MM.1S (cell line): ENCODE measurements at regions not wholly inside any gene's neighbourhood (a gene's known extent, or its start where the extent isn't known, plus 50 kb on each side); places are given as distances from the start of the nearest gene placed in this dataset.

Source experiments
- DNase-seq: peaks from one replicate; pipeline ENCODE4 v3.0.0-alpha.2; 2015
- H2AFZ ChIP-seq: fragments of 300-600 bp; sonication (generic); 2 replicates; pipeline ENCODE4 v1.6.0; 2016; ENCODE audit warnings: antibody characterized with exemption, low read length
- H3F3A ChIP-seq: fragments of 300-600 bp; sonication (generic); 2 replicates; pipeline ENCODE4 v1.6.1; 2016; ENCODE audit warnings: mild to moderate bottlenecking, antibody characterized with exemption, low read length, moderate library complexity, mixed read lengths; ENCODE audit not compliant: insufficient read depth
- H3K27ac ChIP-seq: fragments of 300-600 bp; sonication (generic); 2 replicates; pipeline ENCODE4 v1.5.1; 2016; ENCODE audit warnings: mild to moderate bottlenecking, low read length
- H3K27me3 ChIP-seq: fragments of 300-600 bp; sonication (generic); replicated peaks from 2 replicates; pipeline ENCODE4 v1.6.0; 2016; ENCODE audit warnings: low read length; ENCODE audit not compliant: insufficient read depth
- H3K36me3 ChIP-seq: fragments of 300-600 bp; sonication (generic); replicated peaks from 2 replicates; pipeline ENCODE4 v1.6.1; 2016; ENCODE audit warnings: mild to moderate bottlenecking, low read length, mixed read lengths; ENCODE audit not compliant: insufficient read depth
- H3K4me1 ChIP-seq: fragments of 300-600 bp; sonication (generic); 2 replicates; pipeline ENCODE4 v1.6.1; 2016; ENCODE audit warnings: low read length, mixed read lengths
- H3K4me2 ChIP-seq: fragments of 300-600 bp; sonication (generic); 2 replicates; pipeline ENCODE4 v1.6.0; 2016; ENCODE audit warnings: low read depth, low read length
- H3K4me3 ChIP-seq: fragments of 300-600 bp; sonication (generic); 2 replicates; pipeline ENCODE4 v1.5.1; 2016; ENCODE audit warnings: low read length, mixed read lengths
- H3K79me2 ChIP-seq: fragments of 300-600 bp; sonication (generic); 2 replicates; pipeline ENCODE4 v1.6.1; 2016; ENCODE audit warnings: mixed run types, low read length, mixed read lengths
- H3K9ac ChIP-seq: fragments of 300-600 bp; sonication (generic); 2 replicates; pipeline ENCODE4 v1.6.1; 2016; ENCODE audit warnings: low read length, mixed read lengths
- H3K9me2 ChIP-seq: fragments of 300-600 bp; sonication (generic); replicated peaks from 2 replicates; pipeline ENCODE4 v1.6.1; 2016; ENCODE audit warnings: mild to moderate bottlenecking, low read length, mixed read lengths; ENCODE audit not compliant: insufficient read depth
- H3K9me3 ChIP-seq: fragments of 300-600 bp; sonication (generic); replicated peaks from 2 replicates; pipeline ENCODE4 v1.6.1; 2016; ENCODE audit warnings: mild to moderate bottlenecking, low read length, mixed read lengths; ENCODE audit not compliant: insufficient read depth
- H4K20me1 ChIP-seq: fragments of 300-600 bp; sonication (generic); 2 replicates; pipeline ENCODE4 v1.6.1; 2016; ENCODE audit warnings: mild to moderate bottlenecking, low read length, moderate library complexity, mixed read lengths; ENCODE audit not compliant: insufficient read depth
- EZH2 ChIP-seq: fragments of 300-600 bp; sonication (generic); optimal IDR thresholded peaks from 2 replicates; pipeline ENCODE3; 2017; ENCODE audit warnings: low read depth, mild to moderate bottlenecking, antibody characterized with exemption, low read length, mixed read lengths
- EZH2phosphoT487 ChIP-seq: fragments of 300-600 bp; sonication (generic); IDR thresholded peaks from 2 replicates; pipeline ENCODE4 v1.6.1; 2018; ENCODE audit warnings: antibody characterized with exemption, low read length
- TF ChIP-seq, protein P1 (sequence below): fragments of 300-600 bp; sonication (generic); IDR thresholded peaks from 2 replicates; pipeline ENCODE4 v1.5.1; 2016; ENCODE audit warnings: antibody characterized with exemption, low read length, mixed read lengths

DNA sequence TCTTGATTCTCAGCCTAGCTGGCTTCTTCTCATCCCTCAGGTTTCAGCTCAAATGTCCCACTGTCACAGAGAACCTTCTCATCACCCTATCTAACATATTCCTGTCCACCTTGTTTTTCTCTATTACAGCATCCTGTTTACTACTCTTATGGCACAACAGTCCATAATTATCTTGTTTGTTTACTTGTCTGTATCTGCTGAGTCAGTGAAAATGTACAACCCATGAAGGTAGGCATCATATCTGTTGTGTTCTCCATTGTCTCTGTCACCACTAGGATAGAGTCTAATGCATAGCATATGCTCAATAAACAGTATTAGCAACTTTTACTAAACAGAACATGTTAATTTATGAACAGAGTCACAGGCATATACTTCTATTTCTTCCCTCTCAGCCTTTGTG is 261.7 kb downstream of the ETAA1 start:
- Histone ChIP-seq H4K20me1 (no peaks in the 10 kb centered on the region), H3F3A (no peaks in the 10 kb centered on the region), H3K36me3 (no peaks in the 10 kb centered on the region), H3K4me3 (no peak overlapping the region), H2AFZ (no peak overlapping the region), H3K27ac (no peak overlapping the region), H3K27me3 (no peaks in the 10 kb centered on the region), H3K9ac (no peak overlapping the region), H3K9me2 (no peaks in the 10 kb centered on the region), H3K79me2 (no peaks in the 10 kb centered on the region), H3K9me3 (no peaks in the 10 kb centered on the region), H3K4me1 (no peaks in the 10 kb centered on the region), H3K4me2 (no peak overlapping the region)
- DNase-seq: no peak
- TF ChIP-seq, protein P1, sequence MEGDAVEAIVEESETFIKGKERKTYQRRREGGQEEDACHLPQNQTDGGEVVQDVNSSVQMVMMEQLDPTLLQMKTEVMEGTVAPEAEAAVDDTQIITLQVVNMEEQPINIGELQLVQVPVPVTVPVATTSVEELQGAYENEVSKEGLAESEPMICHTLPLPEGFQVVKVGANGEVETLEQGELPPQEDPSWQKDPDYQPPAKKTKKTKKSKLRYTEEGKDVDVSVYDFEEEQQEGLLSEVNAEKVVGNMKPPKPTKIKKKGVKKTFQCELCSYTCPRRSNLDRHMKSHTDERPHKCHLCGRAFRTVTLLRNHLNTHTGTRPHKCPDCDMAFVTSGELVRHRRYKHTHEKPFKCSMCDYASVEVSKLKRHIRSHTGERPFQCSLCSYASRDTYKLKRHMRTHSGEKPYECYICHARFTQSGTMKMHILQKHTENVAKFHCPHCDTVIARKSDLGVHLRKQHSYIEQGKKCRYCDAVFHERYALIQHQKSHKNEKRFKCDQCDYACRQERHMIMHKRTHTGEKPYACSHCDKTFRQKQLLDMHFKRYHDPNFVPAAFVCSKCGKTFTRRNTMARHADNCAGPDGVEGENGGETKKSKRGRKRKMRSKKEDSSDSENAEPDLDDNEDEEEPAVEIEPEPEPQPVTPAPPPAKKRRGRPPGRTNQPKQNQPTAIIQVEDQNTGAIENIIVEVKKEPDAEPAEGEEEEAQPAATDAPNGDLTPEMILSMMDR: no peak
- TF ChIP-seq EZH2: no peak
- TF ChIP-seq EZH2phosphoT487: no peak

DNA sequence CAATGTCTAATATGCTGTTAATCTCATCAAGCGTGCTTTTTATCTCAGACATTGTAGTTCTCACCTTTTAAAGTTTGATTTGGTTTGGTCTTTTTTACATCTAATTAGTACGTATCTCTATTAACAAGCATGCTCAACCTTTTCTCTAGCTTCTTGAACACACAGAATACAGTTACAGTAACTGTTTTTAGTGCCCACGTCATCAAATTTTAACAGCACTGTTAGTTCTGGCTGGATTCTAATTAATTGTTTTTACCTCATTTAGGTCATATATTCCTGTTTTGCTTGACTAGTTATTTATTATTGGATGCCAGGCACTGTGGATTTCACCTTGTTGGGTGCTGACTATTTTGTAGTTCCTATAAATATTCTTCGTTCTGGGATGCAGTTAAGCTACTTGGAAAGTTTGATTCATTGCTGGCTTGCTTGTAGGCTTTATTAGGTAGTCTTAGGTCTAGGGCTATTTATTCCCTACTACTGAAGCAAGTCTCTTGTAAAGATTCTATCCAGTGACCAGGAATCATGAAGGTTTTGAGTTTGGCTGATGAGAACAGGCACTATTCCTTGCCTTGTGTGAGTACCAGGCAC is 263.0 kb downstream of the ETAA1 start:
- TF ChIP-seq, protein P1: no peak
- TF ChIP-seq EZH2: no peak
- TF ChIP-seq EZH2phosphoT487: no peak

DNA sequence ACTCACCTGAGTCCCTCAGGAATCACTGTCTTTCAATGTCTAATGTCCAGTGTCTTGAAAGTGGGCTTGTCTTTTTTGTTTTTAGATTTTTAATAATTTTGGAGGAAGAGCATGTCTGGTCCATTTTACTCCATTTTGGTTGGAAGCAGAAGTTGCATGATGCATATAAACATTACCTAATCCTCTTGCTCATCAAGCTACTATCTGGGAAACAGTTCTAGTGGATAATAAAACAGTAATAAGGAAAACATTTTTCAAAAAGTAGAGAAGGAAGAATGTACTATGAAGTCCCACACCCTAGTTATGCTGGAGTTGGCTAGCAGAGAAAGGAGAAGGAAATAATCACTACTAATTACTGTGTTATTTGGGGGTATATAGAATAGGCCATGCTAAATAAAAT is 263.7 kb downstream of the ETAA1 start:
- TF ChIP-seq EZH2 (no peak), EZH2phosphoT487 (no peak)
- TF ChIP-seq, protein P1: no peak
- DNase-seq: no peak
- no peaks in the 10 kb centered on the region for H3K9me2 ChIP-seq
- H4K20me1 ChIP-seq: no peaks in the 10 kb centered on the region
- no peaks in the 10 kb centered on the region for H3K27me3 ChIP-seq
- H3K4me3 ChIP-seq: no peak overlapping the region
- H2AFZ ChIP-seq: no peak overlapping the region
- H3K9me3 ChIP-seq: no peaks in the 10 kb centered on the region
- H3K79me2 ChIP-seq: no peaks in the 10 kb centered on the region
- H3K27ac ChIP-seq: no peak overlapping the region
- H3K4me2 ChIP-seq: no peak overlapping the region
- no peaks in the 10 kb centered on the region for H3K36me3 ChIP-seq
- H3K4me1 ChIP-seq: no peaks in the 10 kb centered on the region
- no peaks in the 10 kb centered on the region for H3F3A ChIP-seq
- no peak overlapping the region for H3K9ac ChIP-seq

More for the DNA sequence above, 263.0 kb downstream of the ETAA1 start:
- no peaks in the 10 kb centered on the region for H3K9me3 ChIP-seq
- H3K4me2 ChIP-seq: no peak overlapping the region
- no peaks in the 10 kb centered on the region for H3K79me2 ChIP-seq
- no peaks in the 10 kb centered on the region for H3K4me1 ChIP-seq
- no peak overlapping the region for H3K9ac ChIP-seq
- DNase-seq: no peak
- no peaks in the 10 kb centered on the region for H3F3A ChIP-seq
- no peaks in the 10 kb centered on the region for H3K9me2 ChIP-seq
- no peak overlapping the region for H3K4me3 ChIP-seq
- H2AFZ ChIP-seq: no peak overlapping the region
- no peaks in the 10 kb centered on the region for H3K36me3 ChIP-seq
- no peaks in the 10 kb centered on the region for H4K20me1 ChIP-seq
- H3K27me3 ChIP-seq: no peaks in the 10 kb centered on the region
- no peak overlapping the region for H3K27ac ChIP-seq
